Loucy (cell line): ENCODE measurements at regions not wholly inside any gene's neighbourhood (a gene's known extent, or its start where the extent isn't known, plus 50 kb on each side); places are given as distances from the start of the nearest gene placed in this dataset.

ENCODE experiments used
- CTCF ChIP-seq: fragments of 200-600 bp; sonication (generic); conservative IDR thresholded peaks from 2 replicates; pipeline ENCODE4 v1.5.1; 2014; ENCODE audit warnings: mild to moderate bottlenecking, antibody characterized with exemption, low read length
- EZH2phosphoT487 ChIP-seq: fragments of 200-600 bp; IDR thresholded peaks from 2 replicates; pipeline ENCODE4 v1.6.1; 2018; ENCODE audit warnings: antibody characterized with exemption, mild to moderate bottlenecking, moderate library complexity, borderline replicate concordance

- TF ChIP-seq CTCF (no peak), EZH2phosphoT487 (no peak)
Observed at GRCh38 chr6:147858421-147858820, 349.9 kb downstream of the SAMD5 start.
